Upper lobe of left lung (tissue), 4 donors: ENCODE measurements at regions not wholly inside any gene's neighbourhood (a gene's known extent, or its start where the extent isn't known, plus 50 kb on each side); places are given as distances from the start of the nearest gene placed in this dataset.

ENCODE experiments used
- POLR2A ChIP-seq, 4 donors: fragments of 450-650 bp; IDR thresholded peaks; one replicate each; pipeline ENCODE4 v1.5.1; 2016 to 2017; ENCODE audit warnings: antibody characterized with exemption in 4 of 4, mild to moderate bottlenecking in 2 of 4
- TF ChIP-seq, protein P1 (sequence below), 6 experiments: fragments of 450-650 bp in 4 of 6; fragments of 200-600 bp in 2 of 6; sonication (generic) in 2 of 6; IDR thresholded peaks; one replicate each; pipeline ENCODE4 v1.5.1; 2016 to 2019; ENCODE audit warnings: antibody characterized with exemption in 6 of 6

DNA sequence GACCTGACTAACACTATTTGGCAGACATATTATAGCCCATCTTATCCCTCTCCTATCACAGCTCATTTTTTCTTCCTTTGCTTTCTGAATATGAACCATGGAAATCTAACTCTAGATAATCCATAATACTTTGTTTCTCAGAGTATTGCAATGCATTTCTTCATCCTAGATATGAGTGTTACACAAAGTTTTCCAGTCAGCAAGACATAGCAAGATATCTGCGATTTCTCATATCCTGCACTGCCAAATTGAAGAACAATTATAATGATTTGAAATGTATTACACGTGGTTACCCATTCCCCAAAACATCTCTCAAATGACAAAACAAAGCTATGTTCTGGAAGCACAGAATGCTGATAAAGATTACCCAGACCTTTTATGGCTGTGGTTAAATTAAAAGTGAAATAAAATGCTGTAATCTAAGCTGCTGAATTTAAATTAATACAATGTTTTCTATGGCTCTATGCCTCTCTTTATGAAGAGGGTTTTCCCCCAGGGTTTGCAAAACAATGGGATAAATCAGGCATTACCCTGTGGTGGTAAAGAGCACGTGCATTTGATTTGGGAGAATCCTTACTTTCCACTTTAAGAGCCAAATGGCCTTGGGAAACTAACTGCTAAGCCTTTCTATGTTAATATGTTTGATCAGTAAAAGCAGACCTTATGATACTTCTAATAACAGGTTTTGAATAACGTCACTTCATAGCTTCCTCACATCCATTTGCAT, 1291.0 kb upstream of the CNTN5 start:
- TF ChIP-seq, protein P1, sequence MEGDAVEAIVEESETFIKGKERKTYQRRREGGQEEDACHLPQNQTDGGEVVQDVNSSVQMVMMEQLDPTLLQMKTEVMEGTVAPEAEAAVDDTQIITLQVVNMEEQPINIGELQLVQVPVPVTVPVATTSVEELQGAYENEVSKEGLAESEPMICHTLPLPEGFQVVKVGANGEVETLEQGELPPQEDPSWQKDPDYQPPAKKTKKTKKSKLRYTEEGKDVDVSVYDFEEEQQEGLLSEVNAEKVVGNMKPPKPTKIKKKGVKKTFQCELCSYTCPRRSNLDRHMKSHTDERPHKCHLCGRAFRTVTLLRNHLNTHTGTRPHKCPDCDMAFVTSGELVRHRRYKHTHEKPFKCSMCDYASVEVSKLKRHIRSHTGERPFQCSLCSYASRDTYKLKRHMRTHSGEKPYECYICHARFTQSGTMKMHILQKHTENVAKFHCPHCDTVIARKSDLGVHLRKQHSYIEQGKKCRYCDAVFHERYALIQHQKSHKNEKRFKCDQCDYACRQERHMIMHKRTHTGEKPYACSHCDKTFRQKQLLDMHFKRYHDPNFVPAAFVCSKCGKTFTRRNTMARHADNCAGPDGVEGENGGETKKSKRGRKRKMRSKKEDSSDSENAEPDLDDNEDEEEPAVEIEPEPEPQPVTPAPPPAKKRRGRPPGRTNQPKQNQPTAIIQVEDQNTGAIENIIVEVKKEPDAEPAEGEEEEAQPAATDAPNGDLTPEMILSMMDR (IDR thresholded peaks at IDR 0.05) = no peak
- TF ChIP-seq POLR2A (IDR thresholded peaks at IDR 0.05) = no peak
